ENCODE measurements at regions not wholly inside any gene's neighbourhood (a gene's known extent, or its start where the extent isn't known, plus 50 kb on each side); places are given as distances from the start of the nearest gene placed in this dataset.

- no peak overlapping the region for H3K4me3 ChIP-seq
- no peak overlapping the region for H3K27ac ChIP-seq
- H3K9ac ChIP-seq (ENCODE audit: insufficient read length): no peak overlapping the region
- no peaks in the 10 kb centered on the region for H3K36me3 ChIP-seq (ENCODE audit: insufficient read depth, low read length)
- no peaks in the 10 kb centered on the region for H3K9me3 ChIP-seq (ENCODE audit: low read depth, low read length)
- TF ChIP-seq FOXP2 (optimal IDR thresholded peaks at IDR 0.05; ENCODE audit: control extremely low read depth, extremely low read length, insufficient read depth) (no peak), POLR2AphosphoS5 (IDR thresholded peaks at IDR 0.05; ENCODE audit: borderline replicate concordance, low read depth, low read length) (no peak)
- DNase-seq (ENCODE audit: low read depth, low spot score): no peak
Observed at GRCh38 chr3:147130461-147130860, 275.9 kb downstream of the ZIC4 start.

GRCh38 chr3:147129665-147130064 lies 276.7 kb downstream of the ZIC4 start:
- DNase-seq (ENCODE audit: low read depth, low spot score): no peak
- Histone ChIP-seq H3K9me3 (ENCODE audit: low read depth, low read length) (no peaks in the 10 kb centered on the region), H3K36me3 (ENCODE audit: insufficient read depth, low read length) (no peaks in the 10 kb centered on the region), H3K27ac (no peak overlapping the region), H3K4me3 (no peak overlapping the region), H3K9ac (ENCODE audit: insufficient read length) (no peak overlapping the region)
- TF ChIP-seq FOXP2 (optimal IDR thresholded peaks at IDR 0.05; ENCODE audit: control extremely low read depth, extremely low read length, insufficient read depth): no peak

- Histone ChIP-seq H3K4me3 (no peak overlapping the region), H3K36me3 (ENCODE audit: insufficient read depth, low read length) (no peaks in the 10 kb centered on the region), H3K27ac (no peak overlapping the region), H3K9me3 (ENCODE audit: low read depth, low read length) (no peaks in the 10 kb centered on the region), H3K9ac (ENCODE audit: insufficient read length) (no peak overlapping the region)
- TF ChIP-seq FOXP2 (optimal IDR thresholded peaks at IDR 0.05; ENCODE audit: control extremely low read depth, extremely low read length, insufficient read depth) (no peak), EZH2 (IDR thresholded peaks at IDR 0.05) (no peak), POLR2AphosphoS5 (IDR thresholded peaks at IDR 0.05; ENCODE audit: borderline replicate concordance, low read depth, low read length) (no peak)
- no peak for DNase-seq (ENCODE audit: low read depth, low spot score)
Observed at GRCh38 chr3:147122350-147122749, 284.0 kb downstream of the ZIC4 start.

GRCh38 chr3:147119989-147120388 lies 286.4 kb downstream of the ZIC4 start:
- Histone ChIP-seq H3K27ac (0 out of 2 replicates have a peak overlapping the region, but pooled peaks have one; percentile 0), H3K9me3 (ENCODE audit: low read depth, low read length) (no peaks in the 10 kb centered on the region), H3K36me3 (ENCODE audit: insufficient read depth, low read length) (no peaks in the 10 kb centered on the region), H3K4me3 (peak overlapping the region; percentile 14), H3K9ac (ENCODE audit: insufficient read length) (peak overlapping the region; percentile 20)
- no peak for DNase-seq (ENCODE audit: low read depth, low spot score)
- no peak for TF ChIP-seq FOXP2 (optimal IDR thresholded peaks at IDR 0.05; ENCODE audit: control extremely low read depth, extremely low read length, insufficient read depth)
- TF ChIP-seq POLR2AphosphoS5 (IDR thresholded peaks at IDR 0.05; ENCODE audit: borderline replicate concordance, low read depth, low read length): no peak
- no peak for TF ChIP-seq EZH2 (IDR thresholded peaks at IDR 0.05)

- peak overlapping the region; percentile 20 for H3K9ac ChIP-seq (ENCODE audit: insufficient read length)
- H3K9me3 ChIP-seq (ENCODE audit: low read depth, low read length): no peaks in the 10 kb centered on the region
- peak overlapping the region; percentile 14 for H3K4me3 ChIP-seq
- no peak for DNase-seq (ENCODE audit: low read depth, low spot score)
- H3K27ac ChIP-seq: 0 out of 2 replicates have a peak overlapping the region, but pooled peaks have one; percentile 0
- no peaks in the 10 kb centered on the region for H3K36me3 ChIP-seq (ENCODE audit: insufficient read depth, low read length)
- TF ChIP-seq EZH2 (IDR thresholded peaks at IDR 0.05): no peak
- TF ChIP-seq POLR2AphosphoS5 (IDR thresholded peaks at IDR 0.05; ENCODE audit: borderline replicate concordance, low read depth, low read length): no peak
- TF ChIP-seq FOXP2 (optimal IDR thresholded peaks at IDR 0.05; ENCODE audit: control extremely low read depth, extremely low read length, insufficient read depth): no peak
Observed at GRCh38 chr3:147119346-147119745, 287.0 kb downstream of the ZIC4 start.

GRCh38 chr3:147118611-147119010 lies 287.7 kb downstream of the ZIC4 start:
- TF ChIP-seq FOXP2 (optimal IDR thresholded peaks at IDR 0.05; ENCODE audit: control extremely low read depth, extremely low read length, insufficient read depth) (no peak), EZH2 (IDR thresholded peaks at IDR 0.05) (no peak), POLR2AphosphoS5 (IDR thresholded peaks at IDR 0.05; ENCODE audit: borderline replicate concordance, low read depth, low read length) (no peak)
- no peak for DNase-seq (ENCODE audit: low read depth, low spot score)
- no peak overlapping the region for H3K9ac ChIP-seq (ENCODE audit: insufficient read length)
- H3K4me3 ChIP-seq: no peak overlapping the region
- H3K27ac ChIP-seq: no peak overlapping the region
- H3K36me3 ChIP-seq (ENCODE audit: insufficient read depth, low read length): no peaks in the 10 kb centered on the region
- H3K9me3 ChIP-seq (ENCODE audit: low read depth, low read length): no peaks in the 10 kb centered on the region

GRCh38 chr3:147117631-147118030 lies 288.7 kb downstream of the ZIC4 start:
- H3K9me3 ChIP-seq (ENCODE audit: low read depth, low read length): no peaks in the 10 kb centered on the region
- no peak overlapping the region for H3K4me3 ChIP-seq
- H3K9ac ChIP-seq (ENCODE audit: insufficient read length): no peak overlapping the region
- H3K27ac ChIP-seq: no peak overlapping the region
- DNase-seq (ENCODE audit: low read depth, low spot score): no peak
- no peaks in the 10 kb centered on the region for H3K36me3 ChIP-seq (ENCODE audit: insufficient read depth, low read length)
- no peak for TF ChIP-seq POLR2AphosphoS5 (IDR thresholded peaks at IDR 0.05; ENCODE audit: borderline replicate concordance, low read depth, low read length)
- TF ChIP-seq EZH2 (IDR thresholded peaks at IDR 0.05): no peak
- no peak for TF ChIP-seq FOXP2 (optimal IDR thresholded peaks at IDR 0.05; ENCODE audit: control extremely low read depth, extremely low read length, insufficient read depth)

GRCh38 chr3:147113293-147114044 lies 292.9 kb downstream of the ZIC4 start:
- no peaks in the 10 kb centered on the region for H3K9me3 ChIP-seq (ENCODE audit: low read depth, low read length)
- peak overlapping the region; percentile 3; the same call in 1 of the 2 replicates for H3K27ac ChIP-seq
- no peaks in the 10 kb centered on the region for H3K36me3 ChIP-seq (ENCODE audit: insufficient read depth, low read length)
- no peak for TF ChIP-seq FOXP2 (optimal IDR thresholded peaks at IDR 0.05; ENCODE audit: control extremely low read depth, extremely low read length, insufficient read depth)
- H3K9ac ChIP-seq (ENCODE audit: insufficient read length): no peak overlapping the region
- no peak overlapping the region for H3K4me3 ChIP-seq
- peak; percentile 52 for DNase-seq (ENCODE audit: low read depth, low spot score)

- DNase-seq (ENCODE audit: low read depth, low spot score): no peak
Observed at GRCh38 chr3:147099076-147099475, 307.3 kb downstream of the ZIC4 start.

More at GRCh38 chr3:147099076-147099475, 307.3 kb downstream of the ZIC4 start:
- Histone ChIP-seq H3K9me3 (ENCODE audit: low read depth, low read length) (no peaks in the 10 kb centered on the region), H3K9ac (ENCODE audit: insufficient read length) (no peak overlapping the region), H3K36me3 (ENCODE audit: insufficient read depth, low read length) (no peaks in the 10 kb centered on the region), H3K4me3 (no peak overlapping the region), H3K27ac (no peak overlapping the region)
- TF ChIP-seq FOXP2 (optimal IDR thresholded peaks at IDR 0.05; ENCODE audit: control extremely low read depth, extremely low read length, insufficient read depth) (no peak), POLR2AphosphoS5 (IDR thresholded peaks at IDR 0.05; ENCODE audit: borderline replicate concordance, low read depth, low read length) (no peak), EZH2 (IDR thresholded peaks at IDR 0.05) (no peak)
